GM12878 (cell line): ENCODE measurements at regions not wholly inside any gene's neighbourhood (a gene's known extent, or its start where the extent isn't known, plus 50 kb on each side); places are given as distances from the start of the nearest gene placed in this dataset.

ENCODE experiments used
- ATAC-seq: fragments of 200-7000 bp; cut with Tn5 transposase; 3 replicates; pipeline ENCODE4 v1.9.1; 2020; ENCODE audit warnings: mild to moderate bottlenecking, moderate library complexity
- BruUV-seq: library from RNA; stranded (reverse); fragments of 400-500 nt; replicated peaks from 2 replicates; lab custom pipeline; 2021; lab: Mats Ljungman, UMichigan
- CTCF ChIA-PET: fragments of 300-600 bp; sonication (Branson Sonifier 250); formaldehyde crosslinking; extraction: SDS; loops from one replicate; lab custom pipeline; 2021; ENCODE audit warnings: inconsistent platforms; lab: Yijun Ruan, JAX
- POLR2A ChIA-PET: fragments of 350-600 bp; formaldehyde crosslinking; extraction: SDS; loops from one replicate; lab custom pipeline; 2021; ENCODE audit warnings: inconsistent platforms; lab: Charles Lee
- RAD21 ChIA-PET: fragments of 300-600 bp; sonication (Branson Sonifier 250); formaldehyde crosslinking; loops from one replicate; lab custom pipeline; 2023; ENCODE audit warnings: antibody characterized with exemption; ENCODE audit not compliant: unreplicated experiment; lab: Charles Lee
- SMC1A ChIA-PET: fragments of 300-600 bp; sonication (Branson Sonifier 250); formaldehyde crosslinking; loops from one replicate; lab custom pipeline; 2023; ENCODE audit not compliant: unreplicated experiment, uncharacterized antibody; lab: Charles Lee
- DNase-seq: peaks from one replicate; pipeline ENCODE4 v3.0.0-alpha.2; 2011; ENCODE audit warnings: low read depth, low spot score
- FAIRE-seq: peaks from 3 replicates; lab custom pipeline; 2011; peaks lifted over from hg19 to GRCh38; lab: Jason Lieb, UNC
- H2AFZ ChIP-seq: 2 replicates; pipeline ENCODE4 v1.6.0; 2011; ENCODE audit warnings: low read depth, low read length, control low read depth; ENCODE audit not compliant: control insufficient read depth
- H3K27ac ChIP-seq: 2 replicates; pipeline ENCODE4 v1.5.1; 2011; ENCODE audit warnings: control low read depth; ENCODE audit not compliant: control insufficient read depth, insufficient read depth
- H3K27me3 ChIP-seq, 2 experiments: replicated peaks in 1 of 2; 2 replicates each; pipeline versions ENCODE4 v1.6.0 to v1.6.1; 2011; ENCODE audit warnings: low read length in 1 of 2; ENCODE audit not compliant: control insufficient read depth in 2 of 2, insufficient read depth in 2 of 2
- H3K36me3 ChIP-seq, 2 experiments: 2 replicates each; pipeline ENCODE4 v1.5.1; 2011; ENCODE audit warnings: low read length in 1 of 2; ENCODE audit not compliant: control insufficient read depth in 2 of 2, insufficient read depth in 2 of 2
- H3K4me1 ChIP-seq: 2 replicates; pipeline ENCODE4 v1.6.1; 2011; ENCODE audit warnings: mild to moderate bottlenecking, low read length, moderate library complexity, mixed read lengths; ENCODE audit not compliant: control insufficient read depth, insufficient read depth
- H3K4me2 ChIP-seq: 2 replicates; pipeline ENCODE4 v1.6.0; 2011; ENCODE audit warnings: control low read depth; ENCODE audit not compliant: control insufficient read depth, insufficient read depth
- H3K4me3 ChIP-seq: fragments of 200-600 bp; sonication (generic); 2 replicates; pipeline ENCODE4 v1.5.1; 2016
- H3K79me2 ChIP-seq: 2 replicates; pipeline ENCODE4 v1.6.0; 2011; ENCODE audit warnings: low read length; ENCODE audit not compliant: control insufficient read depth, insufficient read depth
- H3K9ac ChIP-seq: 2 replicates; pipeline ENCODE4 v1.8.0; 2011; ENCODE audit warnings: low read length, control low read depth, mixed read lengths; ENCODE audit not compliant: control insufficient read depth, insufficient read depth
- H3K9me3 ChIP-seq: replicated peaks from 3 replicates; pipeline ENCODE4 v1.5.1; 2011; ENCODE audit warnings: mild to moderate bottlenecking, low read length; ENCODE audit not compliant: control insufficient read depth, insufficient read depth
- H4K20me1 ChIP-seq: 2 replicates; pipeline ENCODE4 v1.6.0; 2011; ENCODE audit not compliant: control insufficient read depth, insufficient read depth
- E2F4 ChIP-seq: IDR thresholded peaks from 2 replicates; pipeline ENCODE4 v1.6.1; 2012; ENCODE audit warnings: low read depth, low read length, improper control_type of control experiment
- FOXK2 ChIP-seq: fragments of 450-650 bp; IDR thresholded peaks from 2 replicates; pipeline ENCODE4 v1.6.1; 2017; ENCODE audit warnings: mild to moderate bottlenecking, moderate library complexity
- MEF2B ChIP-seq: fragments of 450-650 bp; IDR thresholded peaks from 2 replicates; pipeline ENCODE4 v1.6.1; 2018; ENCODE audit warnings: mild to moderate bottlenecking, moderate library complexity; ENCODE audit not compliant: partially characterized antibody, poor library complexity, severe bottlenecking
- MYC ChIP-seq: IDR thresholded peaks from 2 replicates; pipeline ENCODE4 v1.6.1; 2011; ENCODE audit warnings: mild to moderate bottlenecking, low read length, moderate library complexity, inconsistent platforms; ENCODE audit not compliant: insufficient read depth, insufficient replicate concordance, insufficient read length, severe bottlenecking
- NFIC ChIP-seq: IDR thresholded peaks from 2 replicates; pipeline ENCODE4 v1.6.1; 2012; ENCODE audit warnings: low read depth, mild to moderate bottlenecking, inconsistent platforms, low read length, moderate library complexity
- PKNOX1 ChIP-seq: fragments of 450-650 bp; IDR thresholded peaks from 2 replicates; pipeline ENCODE4 v1.6.1; 2016; ENCODE audit warnings: mild to moderate bottlenecking
- SMAD1 ChIP-seq: fragments of 450-650 bp; IDR thresholded peaks from 2 replicates; pipeline ENCODE4 v1.6.1; 2018; ENCODE audit warnings: mild to moderate bottlenecking, low read depth; ENCODE audit not compliant: partially characterized antibody
- SREBF1 ChIP-seq: IDR thresholded peaks from 2 replicates; pipeline ENCODE4 v1.6.1; 2012; ENCODE audit warnings: mild to moderate bottlenecking, low read length
- TCF3 ChIP-seq: IDR thresholded peaks from 2 replicates; pipeline ENCODE4 v1.6.1; 2012; ENCODE audit warnings: low read depth, mild to moderate bottlenecking, low read length, borderline replicate concordance; ENCODE audit not compliant: insufficient read depth
- ZBTB33 ChIP-seq: fragments of 450-650 bp; IDR thresholded peaks from 2 replicates; pipeline ENCODE4 v1.6.1; 2017; ENCODE audit warnings: mild to moderate bottlenecking
- WGBS: methylation state at CpG from one replicate; pipeline ENCODE4 v1.1.6; 2016; ENCODE audit warnings: low lambda C conversion rate; ENCODE audit not compliant: insufficient replicate concordance, insufficient coverage; ENCODE audit errors: missing lambda C conversion rate; 5-methylcytosine and 5-hydroxymethylcytosine counted together
- in situ Hi-C: fragments of 300-500 bp; cut with MboI; formaldehyde crosslinking; loops from 9 replicates; pipeline ENCODE4 v1.14.3; 2018; ENCODE audit warnings: mixed read lengths
- intact Hi-C: fragments of 100-400 bp; cut with micrococcal nuclease; formaldehyde crosslinking; loops from one replicate; pipeline ENCODE4 v1.14.2; 2022; ENCODE audit not compliant: unreplicated experiment

GRCh38 chr12:65624554-65625086, 199.7 kb upstream of the HMGA2 start:
- CTCF ChIA-PET, result interaction anchor here (1.2 kb wide), 1 partner anchor 22 kb away, joined by 4 read pairs; no protein-coding TSS in a partner anchor
- Histone ChIP-seq H3K36me3 (no peaks in the 10 kb centered on the region), H3K4me1 (no peaks in the 10 kb centered on the region), H3K4me3 (no peak overlapping the region), H3K27ac (no peak overlapping the region), H3K27me3 (no peaks in the 10 kb centered on the region), H3K9me3 (no peaks in the 10 kb centered on the region), H4K20me1 (no peaks in the 10 kb centered on the region), H3K9ac (no peak overlapping the region), H3K79me2 (no peaks in the 10 kb centered on the region), H2AFZ (no peak overlapping the region), H3K4me2 (no peak overlapping the region)
- TF ChIP-seq SREBF1, result no peak
- TF ChIP-seq SMAD1, result peak; percentile 72
- POLR2A ChIA-PET, result no interaction called here
- no peak for FAIRE-seq
- intact Hi-C loops, result no loop called here
- in situ Hi-C loops, result no loop called here
- DNase-seq, result no peak
- BruUV-seq, result no TSS peak
- RAD21 ChIA-PET, result no interaction called here
- SMC1A ChIA-PET, result interaction anchor here (0.6 kb wide), 1 partner anchor 333 kb away, joined by 3 read pairs; no protein-coding TSS in a partner anchor
- ATAC-seq, result no peak
- 5% methylated on average over 4 of the region's 4 CpGs for WGBS

- Histone ChIP-seq H3K79me2 (no peaks in the 10 kb centered on the region), H3K27ac (no peak overlapping the region), H3K4me2 (no peak overlapping the region), H3K4me1 (no peaks in the 10 kb centered on the region), H4K20me1 (no peaks in the 10 kb centered on the region), H2AFZ (no peak overlapping the region), H3K36me3 (no peaks in the 10 kb centered on the region), H3K27me3 (no peaks in the 10 kb centered on the region), H3K9me3 (no peaks in the 10 kb centered on the region), H3K9ac (no peak overlapping the region; the same call in 1 of the 2 replicates), H3K4me3 (no peak overlapping the region)
- in situ Hi-C loops, result no loop called here
- ATAC-seq, result no peak
- SMC1A ChIA-PET, result no interaction called here
- intact Hi-C loops, result no loop called here
- RAD21 ChIA-PET, result no interaction called here
- CTCF ChIA-PET, result interaction anchor here (0.9 kb wide), 1 partner anchor 26 kb away, joined by 3 read pairs; no protein-coding TSS in a partner anchor
- POLR2A ChIA-PET, result no interaction called here
- DNase-seq, result no peak
- no TSS peak for BruUV-seq
- no peak for FAIRE-seq
- no peak for TF ChIP-seq PKNOX1
- no peak for TF ChIP-seq NFIC
- TF ChIP-seq FOXK2, result no peak
- TF ChIP-seq TCF3, result no peak
- TF ChIP-seq MYC, result no peak
- no peak for TF ChIP-seq E2F4
- TF ChIP-seq ZBTB33, result no peak
- no peak for TF ChIP-seq MEF2B
These were observed 196.2 kb upstream of the HMGA2 start for GRCh38 chr12:65628061-65628460.
